IPS-15b (cell line): ENCODE measurements at regions not wholly inside any gene's neighbourhood (a gene's known extent, or its start where the extent isn't known, plus 50 kb on each side); places are given as distances from the start of the nearest gene placed in this dataset.

Experiments used
- H3K27me3 ChIP-seq: one replicate; pipeline ENCODE4 v1.6.1; 2013; ENCODE audit warnings: low read length; ENCODE audit not compliant: control insufficient read depth, insufficient read depth
- H3K36me3 ChIP-seq: one replicate; pipeline ENCODE4 v1.6.1; 2013; ENCODE audit warnings: low read length; ENCODE audit not compliant: control insufficient read depth, insufficient read depth
- H3K4me1 ChIP-seq: one replicate; pipeline ENCODE4 v1.6.1; 2013; ENCODE audit warnings: mild to moderate bottlenecking, low read length; ENCODE audit not compliant: control insufficient read depth, insufficient read depth
- H3K4me3 ChIP-seq: one replicate; pipeline ENCODE4 v1.5.1; 2013; ENCODE audit warnings: low read depth, low read length
- H3K9ac ChIP-seq: one replicate; pipeline ENCODE4 v1.6.1; 2013; ENCODE audit warnings: low read depth, mild to moderate bottlenecking, low read length
- H3K9me3 ChIP-seq: one replicate; pipeline ENCODE4 v1.6.1; 2013; ENCODE audit warnings: mild to moderate bottlenecking, low read length; ENCODE audit not compliant: control insufficient read depth, insufficient read depth

DNA sequence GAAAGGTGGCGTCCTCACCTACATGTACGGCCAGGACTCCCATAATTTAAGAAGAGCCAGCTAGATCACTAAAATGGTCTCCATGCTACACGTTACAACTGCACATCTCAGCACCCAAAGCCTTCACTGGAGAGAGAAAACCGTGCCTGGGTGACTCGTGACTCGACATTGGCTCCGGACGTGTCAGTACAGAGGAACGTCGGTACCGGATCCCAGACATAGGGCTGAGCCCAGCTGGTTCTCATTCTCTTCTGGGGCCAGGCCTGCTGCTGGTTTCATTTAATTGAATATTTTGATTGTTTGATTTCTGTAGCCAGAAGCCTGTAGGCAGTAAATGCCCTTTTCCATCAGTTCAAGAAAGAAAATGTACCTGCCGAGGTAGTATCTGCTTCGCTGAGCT lies 93.1 kb downstream of the HHIPL2 start:
- no peaks in the 10 kb centered on the region for H3K36me3 ChIP-seq
- no peak overlapping the region for H3K9ac ChIP-seq
- H3K4me3 ChIP-seq, result no peak overlapping the region
- no peaks in the 10 kb centered on the region for H3K27me3 ChIP-seq
- peaks cover 10% of the 10 kb centered on the region for H3K9me3 ChIP-seq
- peaks cover 3% of the 10 kb centered on the region for H3K4me1 ChIP-seq

DNA sequence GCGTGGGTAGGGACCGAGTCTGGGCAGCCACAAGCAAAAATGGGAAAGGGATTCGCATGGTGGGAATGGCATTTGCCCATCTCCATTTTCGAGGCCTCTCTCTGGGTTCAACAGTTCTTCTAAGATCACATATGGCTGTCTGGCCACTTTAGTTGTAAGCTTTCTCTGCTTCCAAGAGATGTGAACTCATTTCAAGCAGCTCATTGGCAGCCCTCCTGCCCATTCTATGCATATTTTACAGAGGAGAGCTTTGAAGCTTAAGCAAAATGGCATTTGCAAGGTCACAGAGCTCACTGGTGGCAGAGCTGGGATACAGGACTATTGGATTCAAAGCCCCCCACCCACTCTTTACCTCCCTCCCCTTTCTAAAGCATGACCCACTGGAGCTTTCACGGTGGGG lies 93.7 kb downstream of the HHIPL2 start:
- Histone ChIP-seq H3K36me3 (no peaks in the 10 kb centered on the region), H3K27me3 (no peaks in the 10 kb centered on the region), H3K4me3 (no peak overlapping the region), H3K9me3 (peaks cover 10% of the 10 kb centered on the region), H3K4me1 (peaks cover 3% of the 10 kb centered on the region), H3K9ac (no peak overlapping the region)

DNA sequence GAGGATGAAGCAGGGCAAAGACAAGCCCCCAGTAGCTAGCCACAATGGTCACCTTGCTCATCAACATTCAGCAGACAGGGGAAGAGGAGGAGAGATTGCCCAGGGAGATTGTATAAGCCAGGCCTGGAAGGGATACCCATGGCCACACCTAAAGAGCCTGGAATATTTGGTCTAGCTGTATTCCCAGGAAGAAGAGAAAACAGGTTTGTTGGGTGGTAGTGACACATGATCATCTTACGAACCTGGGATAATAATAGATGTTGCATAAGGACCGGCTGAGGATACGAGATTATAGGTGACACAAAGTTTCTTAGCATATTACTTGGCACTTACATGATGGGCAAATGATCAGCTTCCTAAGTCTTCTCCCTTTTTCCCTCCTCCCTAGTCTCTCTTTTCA lies 95.9 kb downstream of the HHIPL2 start:
- no peak overlapping the region for H3K9ac ChIP-seq
- no peaks in the 10 kb centered on the region for H3K36me3 ChIP-seq
- peaks cover under 1% of the 10 kb centered on the region for H3K9me3 ChIP-seq
- H3K4me1 ChIP-seq, result peaks cover 3% of the 10 kb centered on the region
- no peaks in the 10 kb centered on the region for H3K27me3 ChIP-seq
- H3K4me3 ChIP-seq, result no peak overlapping the region

DNA sequence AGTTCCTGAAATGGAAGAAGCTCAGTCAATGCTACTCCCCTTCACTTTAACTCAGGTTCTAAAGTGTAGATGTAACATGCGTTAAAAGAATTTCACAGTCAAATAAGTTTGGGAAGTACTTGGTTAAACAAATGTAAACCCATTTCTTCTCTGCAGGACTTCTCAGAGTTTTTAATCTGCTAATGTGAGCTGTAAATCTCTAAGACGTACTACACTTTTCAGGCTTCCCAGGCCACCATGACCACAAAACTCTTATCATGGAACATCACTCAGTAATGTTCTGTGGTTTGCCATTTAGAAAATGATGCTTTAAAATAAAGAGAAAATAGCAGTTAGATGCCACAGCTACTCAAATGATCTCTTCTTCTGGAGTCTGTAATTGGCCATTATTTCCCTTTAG lies 104.3 kb downstream of the HHIPL2 start:
- Histone ChIP-seq H3K4me3 (no peak overlapping the region), H3K27me3 (no peaks in the 10 kb centered on the region), H3K36me3 (no peaks in the 10 kb centered on the region), H3K9me3 (no peaks in the 10 kb centered on the region), H3K9ac (no peak overlapping the region), H3K4me1 (peaks cover 4% of the 10 kb centered on the region)

DNA sequence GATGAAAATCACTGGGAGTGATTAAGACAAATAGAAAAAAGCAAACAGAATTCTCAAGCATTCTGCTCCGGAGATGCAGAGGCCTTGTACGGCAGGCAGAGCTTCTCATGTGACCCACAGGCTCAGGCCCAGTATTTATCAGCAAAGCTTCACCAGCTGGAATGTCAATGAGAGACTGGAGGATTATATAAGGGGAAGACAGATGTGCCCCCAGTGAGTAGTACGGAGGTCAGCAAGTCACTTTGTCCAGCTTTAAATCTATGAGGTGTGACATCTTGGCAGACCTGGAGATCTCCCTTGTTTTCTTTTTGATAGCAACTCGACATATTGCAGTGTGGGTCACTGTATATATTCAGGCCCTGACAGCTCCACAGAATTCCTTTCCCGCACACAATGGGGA lies 106.8 kb downstream of the HHIPL2 start:
- no peaks in the 10 kb centered on the region for H3K9me3 ChIP-seq
- H3K9ac ChIP-seq, result no peak overlapping the region
- no peak overlapping the region for H3K4me3 ChIP-seq
- H3K27me3 ChIP-seq, result no peaks in the 10 kb centered on the region
- H3K4me1 ChIP-seq, result peaks cover 4% of the 10 kb centered on the region
- no peaks in the 10 kb centered on the region for H3K36me3 ChIP-seq

DNA sequence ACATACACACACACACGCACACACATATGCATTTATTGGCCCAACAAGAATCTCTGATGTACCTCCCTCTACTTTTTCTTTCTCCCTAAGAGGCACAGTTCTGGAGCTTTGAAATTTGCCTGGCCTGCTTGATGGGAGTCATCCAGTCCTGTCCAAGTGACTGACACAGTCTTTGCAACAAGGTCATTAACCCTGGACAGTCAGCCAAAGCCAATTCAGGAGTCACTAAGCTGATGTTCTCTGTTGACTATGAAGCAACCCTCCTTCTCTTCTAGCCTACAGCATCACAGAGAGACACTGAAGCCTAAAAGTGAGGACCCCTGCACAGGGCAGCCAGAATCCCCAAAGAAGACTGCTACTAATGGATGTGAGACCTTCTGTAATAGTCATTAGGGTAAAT lies 123.1 kb downstream of the HHIPL2 start:
- no peaks in the 10 kb centered on the region for H3K36me3 ChIP-seq
- no peaks in the 10 kb centered on the region for H3K27me3 ChIP-seq
- H3K4me1 ChIP-seq, result no peaks in the 10 kb centered on the region
- no peak overlapping the region for H3K9ac ChIP-seq
- H3K9me3 ChIP-seq, result no peaks in the 10 kb centered on the region
- no peak overlapping the region for H3K4me3 ChIP-seq

DNA sequence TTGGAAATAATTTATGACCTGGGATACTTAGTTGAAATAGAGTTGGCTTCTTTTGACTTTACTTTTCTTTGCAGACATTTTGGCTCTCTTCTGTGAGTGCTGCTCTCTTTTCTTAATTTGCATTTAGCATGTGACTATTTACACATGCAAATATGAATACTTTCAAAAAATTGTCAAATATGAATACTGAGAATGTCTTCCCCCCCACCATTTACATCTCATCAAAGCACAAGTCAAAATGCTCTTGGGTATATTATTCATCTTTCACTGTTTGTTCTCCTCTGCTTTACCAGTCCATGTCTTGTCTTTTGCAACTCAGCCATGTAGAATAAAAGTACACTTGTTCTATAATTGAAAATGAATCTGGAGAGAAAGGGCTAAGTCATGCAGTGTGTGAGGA lies 126.5 kb downstream of the HHIPL2 start:
- Histone ChIP-seq H3K4me3 (no peak overlapping the region), H3K4me1 (no peaks in the 10 kb centered on the region), H3K9ac (no peak overlapping the region), H3K36me3 (no peaks in the 10 kb centered on the region), H3K9me3 (no peaks in the 10 kb centered on the region), H3K27me3 (no peaks in the 10 kb centered on the region)

DNA sequence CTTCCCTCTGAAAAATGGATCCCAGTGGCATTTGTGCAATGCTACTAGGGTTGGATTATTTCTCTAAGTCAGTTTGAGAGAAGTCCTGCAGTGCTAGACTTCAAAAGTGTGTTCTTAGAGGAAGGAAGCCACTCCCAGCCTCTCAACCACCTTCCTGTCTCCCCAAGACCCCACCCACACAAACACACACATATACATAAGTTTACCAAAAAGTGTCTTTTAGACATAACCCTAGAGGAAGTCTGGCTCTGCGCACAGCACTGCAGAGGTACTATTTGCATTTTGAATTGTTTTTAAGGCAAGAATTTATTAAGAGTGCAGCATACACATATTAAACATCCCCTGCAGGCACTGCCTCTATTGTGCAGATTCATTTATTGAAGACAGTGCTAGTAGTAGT lies 127.3 kb downstream of the HHIPL2 start:
- Histone ChIP-seq H3K4me1 (no peaks in the 10 kb centered on the region), H3K9ac (no peak overlapping the region), H3K27me3 (no peaks in the 10 kb centered on the region), H3K36me3 (no peaks in the 10 kb centered on the region), H3K9me3 (no peaks in the 10 kb centered on the region), H3K4me3 (no peak overlapping the region)

DNA sequence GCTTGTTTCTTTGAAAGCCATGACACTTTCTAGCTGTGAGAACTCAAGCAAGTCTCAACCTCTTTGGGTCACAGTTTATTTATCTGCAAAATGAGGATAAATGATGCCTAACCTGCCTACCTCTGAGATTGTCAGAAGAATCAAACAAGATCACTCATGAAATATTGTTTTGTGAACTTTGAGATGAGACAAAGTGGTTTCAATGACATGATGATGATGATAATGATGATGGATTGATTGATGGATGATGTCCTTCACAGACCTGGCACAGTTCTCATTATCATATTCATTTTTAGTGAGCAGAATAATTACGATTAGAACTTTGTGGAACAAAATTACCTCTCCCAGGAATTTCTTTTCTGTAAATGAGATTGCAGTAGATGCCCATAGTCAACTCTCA lies 129.2 kb downstream of the HHIPL2 start:
- Histone ChIP-seq H3K36me3 (no peaks in the 10 kb centered on the region), H3K27me3 (no peaks in the 10 kb centered on the region), H3K9me3 (no peaks in the 10 kb centered on the region), H3K4me3 (no peak overlapping the region), H3K9ac (no peak overlapping the region), H3K4me1 (no peaks in the 10 kb centered on the region)

DNA sequence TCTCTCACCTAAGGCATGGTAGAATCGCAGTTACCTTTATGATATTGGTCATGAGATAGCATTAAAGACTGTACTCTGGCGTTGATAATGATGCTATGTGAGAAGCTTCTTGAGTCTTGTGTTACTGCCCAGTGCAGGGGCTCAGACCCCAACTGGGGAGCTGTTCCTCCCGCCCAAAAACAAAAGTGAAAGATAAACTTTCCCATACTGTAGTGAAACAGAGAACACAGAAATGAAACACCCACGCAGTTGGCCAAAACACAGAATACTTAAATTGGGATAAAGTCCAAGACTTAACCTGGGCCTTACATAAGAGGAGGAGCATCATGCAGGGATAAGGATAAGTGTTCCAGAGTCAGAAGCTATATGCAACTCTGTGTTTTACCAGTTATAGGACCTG lies 130.6 kb downstream of the HHIPL2 start:
- H3K9ac ChIP-seq, result no peak overlapping the region
- no peaks in the 10 kb centered on the region for H3K9me3 ChIP-seq
- H3K4me3 ChIP-seq, result no peak overlapping the region
- no peaks in the 10 kb centered on the region for H3K36me3 ChIP-seq
- H3K4me1 ChIP-seq, result no peaks in the 10 kb centered on the region
- H3K27me3 ChIP-seq, result no peaks in the 10 kb centered on the region

DNA sequence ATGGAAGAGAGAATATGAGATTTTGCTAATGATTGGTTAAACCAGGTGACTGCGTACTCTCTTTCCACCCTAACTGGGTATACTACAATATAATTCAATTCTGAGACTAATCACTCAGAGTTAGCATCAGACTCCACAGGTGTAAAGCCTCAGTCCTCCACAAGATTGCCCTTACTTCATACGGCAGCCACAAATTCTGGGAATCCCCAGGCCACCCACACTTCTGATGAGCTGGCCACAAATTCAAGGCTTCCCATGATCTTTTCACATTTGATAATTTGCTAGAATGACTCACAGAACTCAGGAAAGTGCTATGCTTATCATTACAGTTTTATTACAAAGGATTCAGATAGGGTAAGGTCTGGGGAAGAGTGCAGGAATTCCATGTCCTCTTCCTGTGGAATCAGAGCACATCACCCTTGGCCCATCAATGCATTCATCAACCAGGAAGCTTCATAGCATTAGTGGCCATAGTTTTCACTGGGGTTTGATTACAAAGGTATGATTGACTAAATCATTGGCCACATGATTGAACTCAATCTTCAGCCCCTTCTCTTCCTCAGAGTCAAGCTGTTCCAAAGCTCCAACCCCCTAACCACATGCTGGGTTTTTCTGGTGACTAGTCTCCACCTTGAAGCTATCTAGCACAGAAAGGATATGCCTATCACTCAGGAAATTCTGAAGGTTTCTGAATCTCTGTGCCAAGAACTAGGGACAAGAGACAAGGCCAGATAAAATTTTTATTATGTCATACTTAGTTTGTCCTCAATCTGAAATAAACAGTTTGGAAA lies 131.7 kb downstream of the HHIPL2 start:
- Histone ChIP-seq H3K27me3 (no peaks in the 10 kb centered on the region), H3K4me1 (no peaks in the 10 kb centered on the region), H3K36me3 (no peaks in the 10 kb centered on the region), H3K9ac (no peak overlapping the region), H3K4me3 (no peak overlapping the region), H3K9me3 (no peaks in the 10 kb centered on the region)

DNA sequence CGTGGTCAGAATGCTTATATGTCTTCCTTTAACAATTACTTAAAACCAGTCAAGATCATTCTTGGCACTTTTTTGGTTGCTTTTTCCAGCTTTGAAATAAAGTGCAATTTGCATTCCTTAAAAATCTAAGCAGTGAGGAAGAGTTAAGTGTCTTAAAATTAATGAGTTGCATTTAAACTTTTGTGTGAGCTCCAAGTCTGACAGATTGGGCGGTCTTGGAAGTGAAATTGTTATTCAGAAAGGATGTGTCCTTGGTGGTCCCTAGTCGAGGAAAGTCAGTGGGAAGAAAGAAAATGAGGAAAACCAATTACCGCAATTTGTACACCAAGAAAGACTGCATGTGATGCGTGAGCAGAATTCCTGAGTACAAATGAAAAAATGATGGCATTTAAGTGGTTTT lies 132.5 kb downstream of the HHIPL2 start:
- H3K9ac ChIP-seq, result no peak overlapping the region
- H3K9me3 ChIP-seq, result no peaks in the 10 kb centered on the region
- H3K4me1 ChIP-seq, result no peaks in the 10 kb centered on the region
- no peak overlapping the region for H3K4me3 ChIP-seq
- H3K36me3 ChIP-seq, result no peaks in the 10 kb centered on the region
- H3K27me3 ChIP-seq, result no peaks in the 10 kb centered on the region
